ENCODE measurements at regions not wholly inside any gene's neighbourhood (a gene's known extent, or its start where the extent isn't known, plus 50 kb on each side); places are given as distances from the start of the nearest gene placed in this dataset.

GRCh38 chr7:28349637-28350036 is 62.7 kb upstream of the CREB5 start (continued):
- TF ChIP-seq, protein P1, sequence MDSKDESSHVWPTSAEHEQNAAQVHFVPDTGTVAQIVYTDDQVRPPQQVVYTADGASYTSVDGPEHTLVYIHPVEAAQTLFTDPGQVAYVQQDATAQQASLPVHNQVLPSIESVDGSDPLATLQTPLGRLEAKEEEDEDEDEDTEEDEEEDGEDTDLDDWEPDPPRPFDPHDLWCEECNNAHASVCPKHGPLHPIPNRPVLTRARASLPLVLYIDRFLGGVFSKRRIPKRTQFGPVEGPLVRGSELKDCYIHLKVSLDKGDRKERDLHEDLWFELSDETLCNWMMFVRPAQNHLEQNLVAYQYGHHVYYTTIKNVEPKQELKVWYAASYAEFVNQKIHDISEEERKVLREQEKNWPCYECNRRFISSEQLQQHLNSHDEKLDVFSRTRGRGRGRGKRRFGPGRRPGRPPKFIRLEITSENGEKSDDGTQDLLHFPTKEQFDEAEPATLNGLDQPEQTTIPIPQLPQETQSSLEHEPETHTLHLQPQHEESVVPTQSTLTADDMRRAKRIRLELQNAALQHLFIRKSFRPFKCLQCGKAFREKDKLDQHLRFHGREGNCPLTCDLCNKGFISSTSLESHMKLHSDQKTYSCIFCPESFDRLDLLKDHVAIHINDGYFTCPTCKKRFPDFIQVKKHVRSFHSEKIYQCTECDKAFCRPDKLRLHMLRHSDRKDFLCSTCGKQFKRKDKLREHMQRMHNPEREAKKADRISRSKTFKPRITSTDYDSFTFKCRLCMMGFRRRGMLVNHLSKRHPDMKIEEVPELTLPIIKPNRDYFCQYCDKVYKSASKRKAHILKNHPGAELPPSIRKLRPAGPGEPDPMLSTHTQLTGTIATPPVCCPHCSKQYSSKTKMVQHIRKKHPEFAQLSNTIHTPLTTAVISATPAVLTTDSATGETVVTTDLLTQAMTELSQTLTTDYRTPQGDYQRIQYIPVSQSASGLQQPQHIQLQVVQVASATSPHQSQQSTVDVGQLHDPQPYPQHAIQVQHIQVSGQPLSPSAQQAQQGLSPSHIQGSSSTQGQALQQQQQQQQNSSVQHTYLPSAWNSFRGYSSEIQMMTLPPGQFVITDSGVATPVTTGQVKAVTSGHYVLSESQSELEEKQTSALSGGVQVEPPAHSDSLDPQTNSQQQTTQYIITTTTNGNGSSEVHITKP (tag by site-specific recombination; IDR thresholded peaks at IDR 0.05): no peak
- TF ChIP-seq ZNF23 (tag by site-specific recombination; IDR thresholded peaks at IDR 0.05; ENCODE audit: borderline replicate concordance) (no peak), ZNF404 (tag by site-specific recombination; IDR thresholded peaks at IDR 0.05) (no peak)

DNA sequence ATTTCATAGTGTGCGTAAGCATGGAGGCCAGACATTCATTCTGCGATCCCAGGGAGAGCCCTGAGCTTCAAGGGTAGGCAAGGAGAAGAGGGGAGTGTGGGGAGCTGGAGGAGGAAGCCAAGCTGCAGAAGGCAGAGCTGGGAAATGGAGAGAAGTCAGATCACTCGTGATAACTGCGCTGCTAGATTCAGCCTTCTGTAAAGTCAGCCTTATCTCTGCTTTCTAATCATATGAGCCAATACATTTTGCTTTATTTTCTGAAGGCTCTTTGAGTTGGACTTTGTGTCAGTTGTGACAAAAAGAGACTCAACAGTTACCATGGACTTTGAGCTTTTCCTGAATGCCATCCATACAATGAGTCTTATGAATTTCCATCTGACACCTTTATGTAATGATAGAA is 61.7 kb upstream of the CREB5 start:
- H3K36me3 ChIP-seq (ENCODE audit: control insufficient read depth in 2 of 2, insufficient read depth in 1 of 2, low read length in 2 of 2): no peaks in the 10 kb centered on the region
- H3K9me3 ChIP-seq (ENCODE audit: control insufficient read depth, insufficient read depth, low read depth, low read length): no peaks in the 10 kb centered on the region
- H3K4me1 ChIP-seq (ENCODE audit: control insufficient read depth, insufficient read depth, low read length): no peaks in the 10 kb centered on the region; the same call in 1 of the 2 replicates
- ChIA-PET POLR2A (no interaction called here), CTCF (interaction anchor here (0.8 to 3.2 kb wide), 2 partner anchors 12 to 54 kb away, joined by 3 to 19 read pairs; no protein-coding TSS in a partner anchor)
- no peak overlapping the region for H3K27ac ChIP-seq (ENCODE audit: extremely low read depth, low read depth, low read length)
- H3K4me3 ChIP-seq (ENCODE audit: low read depth, low read length): no peak overlapping the region
- TF ChIP-seq ZNF248 (tag by site-specific recombination; IDR thresholded peaks at IDR 0.05): no peak
- no peak for TF ChIP-seq ZNF138 (tag by site-specific recombination; IDR thresholded peaks at IDR 0.05; ENCODE audit: borderline replicate concordance)
- TF ChIP-seq ZNF837 (tag by site-specific recombination; IDR thresholded peaks at IDR 0.05): no peak
- TF ChIP-seq OVOL3 (tag by site-specific recombination; IDR thresholded peaks at IDR 0.05): no peak
- TF ChIP-seq HOXD13 (CRISPR knock-in tag; IDR thresholded peaks at IDR 0.05; ENCODE audit: borderline replicate concordance): no peak
- TF ChIP-seq, protein P2, sequence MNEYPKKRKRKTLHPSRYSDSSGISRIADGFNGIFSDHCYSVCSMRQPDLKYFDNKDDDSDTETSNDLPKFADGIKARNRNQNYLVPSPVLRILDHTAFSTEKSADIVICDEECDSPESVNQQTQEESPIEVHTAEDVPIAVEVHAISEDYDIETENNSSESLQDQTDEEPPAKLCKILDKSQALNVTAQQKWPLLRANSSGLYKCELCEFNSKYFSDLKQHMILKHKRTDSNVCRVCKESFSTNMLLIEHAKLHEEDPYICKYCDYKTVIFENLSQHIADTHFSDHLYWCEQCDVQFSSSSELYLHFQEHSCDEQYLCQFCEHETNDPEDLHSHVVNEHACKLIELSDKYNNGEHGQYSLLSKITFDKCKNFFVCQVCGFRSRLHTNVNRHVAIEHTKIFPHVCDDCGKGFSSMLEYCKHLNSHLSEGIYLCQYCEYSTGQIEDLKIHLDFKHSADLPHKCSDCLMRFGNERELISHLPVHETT (tag by site-specific recombination; IDR thresholded peaks at IDR 0.05): no peak
- no peak for TF ChIP-seq ZNF626 (tag by site-specific recombination; IDR thresholded peaks at IDR 0.05)
- TF ChIP-seq, protein P3, sequence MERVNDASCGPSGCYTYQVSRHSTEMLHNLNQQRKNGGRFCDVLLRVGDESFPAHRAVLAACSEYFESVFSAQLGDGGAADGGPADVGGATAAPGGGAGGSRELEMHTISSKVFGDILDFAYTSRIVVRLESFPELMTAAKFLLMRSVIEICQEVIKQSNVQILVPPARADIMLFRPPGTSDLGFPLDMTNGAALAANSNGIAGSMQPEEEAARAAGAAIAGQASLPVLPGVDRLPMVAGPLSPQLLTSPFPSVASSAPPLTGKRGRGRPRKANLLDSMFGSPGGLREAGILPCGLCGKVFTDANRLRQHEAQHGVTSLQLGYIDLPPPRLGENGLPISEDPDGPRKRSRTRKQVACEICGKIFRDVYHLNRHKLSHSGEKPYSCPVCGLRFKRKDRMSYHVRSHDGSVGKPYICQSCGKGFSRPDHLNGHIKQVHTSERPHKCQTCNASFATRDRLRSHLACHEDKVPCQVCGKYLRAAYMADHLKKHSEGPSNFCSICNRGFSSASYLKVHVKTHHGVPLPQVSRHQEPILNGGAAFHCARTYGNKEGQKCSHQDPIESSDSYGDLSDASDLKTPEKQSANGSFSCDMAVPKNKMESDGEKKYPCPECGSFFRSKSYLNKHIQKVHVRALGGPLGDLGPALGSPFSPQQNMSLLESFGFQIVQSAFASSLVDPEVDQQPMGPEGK (tag by site-specific recombination; IDR thresholded peaks at IDR 0.05): no peak
- no peak for TF ChIP-seq ZNF529 (tag by site-specific recombination; IDR thresholded peaks at IDR 0.05; ENCODE audit: insufficient replicate concordance)
- no peak for TF ChIP-seq OSR2 (tag by site-specific recombination; IDR thresholded peaks at IDR 0.05)
- no peak for TF ChIP-seq ZNF776 (tag by site-specific recombination; IDR thresholded peaks at IDR 0.05; ENCODE audit: borderline replicate concordance)
- no peak for TF ChIP-seq ZBTB17 (tag by site-specific recombination; IDR thresholded peaks at IDR 0.05)
- TF ChIP-seq ZNF155 (tag by site-specific recombination; IDR thresholded peaks at IDR 0.05): no peak
- no peak for TF ChIP-seq SCRT2 (tag by site-specific recombination; IDR thresholded peaks at IDR 0.05)
- TF ChIP-seq ZNF629 (tag by site-specific recombination; IDR thresholded peaks at IDR 0.05): no peak
- no peak for TF ChIP-seq GLI2 (tag by site-specific recombination; IDR thresholded peaks at IDR 0.05; ENCODE audit: borderline replicate concordance, low read depth)
- no peak for TF ChIP-seq ZNF624 (tag by site-specific recombination; IDR thresholded peaks at IDR 0.05)
- no peak for TF ChIP-seq ZNF623 (tag by site-specific recombination; IDR thresholded peaks at IDR 0.05)
